ENCODE measurements at regions not wholly inside any gene's neighbourhood (a gene's known extent, or its start where the extent isn't known, plus 50 kb on each side); places are given as distances from the start of the nearest gene placed in this dataset.

DNA sequence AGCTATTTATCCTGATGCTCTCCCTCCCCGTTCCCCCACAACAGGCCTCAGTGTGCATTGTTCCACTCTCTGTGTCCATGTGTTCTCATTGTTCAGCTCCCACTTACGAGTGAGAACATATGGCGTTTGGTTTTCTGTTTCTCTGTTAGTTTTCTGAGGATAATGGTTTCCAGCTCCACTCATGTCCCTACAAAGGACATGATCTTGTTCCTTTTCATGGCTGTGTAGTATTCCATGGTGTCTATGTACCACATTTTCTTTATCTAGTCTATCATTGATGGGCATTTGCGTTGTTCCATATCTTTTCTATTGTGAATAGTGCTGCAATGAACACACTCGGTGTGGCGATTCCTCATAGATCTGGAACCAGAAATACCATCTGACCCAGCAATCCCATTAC is 225.9 kb upstream of the CDH4 start:
- no peak for TF ChIP-seq ZNF70 (CRISPR knock-in tag; IDR thresholded peaks at IDR 0.05)
- TF ChIP-seq, protein P1, sequence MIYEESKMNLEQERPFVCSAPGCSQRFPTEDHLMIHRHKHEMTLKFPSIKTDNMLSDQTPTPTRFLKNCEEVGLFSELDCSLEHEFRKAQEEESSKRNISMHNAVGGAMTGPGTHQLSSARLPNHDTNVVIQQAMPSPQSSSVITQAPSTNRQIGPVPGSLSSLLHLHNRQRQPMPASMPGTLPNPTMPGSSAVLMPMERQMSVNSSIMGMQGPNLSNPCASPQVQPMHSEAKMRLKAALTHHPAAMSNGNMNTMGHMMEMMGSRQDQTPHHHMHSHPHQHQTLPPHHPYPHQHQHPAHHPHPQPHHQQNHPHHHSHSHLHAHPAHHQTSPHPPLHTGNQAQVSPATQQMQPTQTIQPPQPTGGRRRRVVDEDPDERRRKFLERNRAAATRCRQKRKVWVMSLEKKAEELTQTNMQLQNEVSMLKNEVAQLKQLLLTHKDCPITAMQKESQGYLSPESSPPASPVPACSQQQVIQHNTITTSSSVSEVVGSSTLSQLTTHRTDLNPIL (CRISPR knock-in tag; IDR thresholded peaks at IDR 0.05; ENCODE audit: low read depth): no peak
- TF ChIP-seq ZFP3 (CRISPR knock-in tag; IDR thresholded peaks at IDR 0.05): no peak
- no peak for TF ChIP-seq OSR1 (CRISPR knock-in tag; IDR thresholded peaks at IDR 0.05)
- no peak for TF ChIP-seq ISL1 (CRISPR knock-in tag; IDR thresholded peaks at IDR 0.05)
- TF ChIP-seq TCF4 (CRISPR knock-in tag; IDR thresholded peaks at IDR 0.05; ENCODE audit: borderline replicate concordance): no peak
- no peak for TF ChIP-seq CSDC2 (CRISPR knock-in tag; IDR thresholded peaks at IDR 0.05)
- TF ChIP-seq, protein P2, sequence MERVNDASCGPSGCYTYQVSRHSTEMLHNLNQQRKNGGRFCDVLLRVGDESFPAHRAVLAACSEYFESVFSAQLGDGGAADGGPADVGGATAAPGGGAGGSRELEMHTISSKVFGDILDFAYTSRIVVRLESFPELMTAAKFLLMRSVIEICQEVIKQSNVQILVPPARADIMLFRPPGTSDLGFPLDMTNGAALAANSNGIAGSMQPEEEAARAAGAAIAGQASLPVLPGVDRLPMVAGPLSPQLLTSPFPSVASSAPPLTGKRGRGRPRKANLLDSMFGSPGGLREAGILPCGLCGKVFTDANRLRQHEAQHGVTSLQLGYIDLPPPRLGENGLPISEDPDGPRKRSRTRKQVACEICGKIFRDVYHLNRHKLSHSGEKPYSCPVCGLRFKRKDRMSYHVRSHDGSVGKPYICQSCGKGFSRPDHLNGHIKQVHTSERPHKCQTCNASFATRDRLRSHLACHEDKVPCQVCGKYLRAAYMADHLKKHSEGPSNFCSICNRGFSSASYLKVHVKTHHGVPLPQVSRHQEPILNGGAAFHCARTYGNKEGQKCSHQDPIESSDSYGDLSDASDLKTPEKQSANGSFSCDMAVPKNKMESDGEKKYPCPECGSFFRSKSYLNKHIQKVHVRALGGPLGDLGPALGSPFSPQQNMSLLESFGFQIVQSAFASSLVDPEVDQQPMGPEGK (CRISPR knock-in tag; IDR thresholded peaks at IDR 0.05; ENCODE audit: borderline replicate concordance): no peak
- no peak for TF ChIP-seq ZNF8 (CRISPR knock-in tag; IDR thresholded peaks at IDR 0.05)
- no peak for TF ChIP-seq RARB (CRISPR knock-in tag; IDR thresholded peaks at IDR 0.05)
- TF ChIP-seq ZFP30 (CRISPR knock-in tag; IDR thresholded peaks at IDR 0.05): no peak
- no peak for ATAC-seq

DNA sequence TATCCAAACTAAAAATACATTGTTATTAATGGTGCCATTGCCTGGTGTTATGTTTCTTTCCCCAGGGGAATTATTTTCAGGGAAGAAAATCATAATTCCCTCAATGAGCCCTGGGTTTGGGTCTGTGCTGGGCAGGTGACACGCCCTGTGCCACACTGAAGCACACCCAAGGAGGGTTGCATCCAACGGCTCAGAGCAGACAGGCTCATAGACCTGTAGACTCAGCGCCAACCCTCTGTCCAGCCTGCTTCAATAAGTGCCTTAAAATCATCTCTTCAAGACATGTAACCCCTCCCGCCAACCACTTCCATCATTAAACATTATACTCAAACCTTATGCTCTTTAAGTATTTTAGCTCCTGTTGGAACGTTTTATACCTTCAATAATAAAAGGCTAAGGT is 225.3 kb upstream of the CDH4 start:
- no peak for TF ChIP-seq SNAI2 (CRISPR knock-in tag; IDR thresholded peaks at IDR 0.05)
- TF ChIP-seq, protein P3, sequence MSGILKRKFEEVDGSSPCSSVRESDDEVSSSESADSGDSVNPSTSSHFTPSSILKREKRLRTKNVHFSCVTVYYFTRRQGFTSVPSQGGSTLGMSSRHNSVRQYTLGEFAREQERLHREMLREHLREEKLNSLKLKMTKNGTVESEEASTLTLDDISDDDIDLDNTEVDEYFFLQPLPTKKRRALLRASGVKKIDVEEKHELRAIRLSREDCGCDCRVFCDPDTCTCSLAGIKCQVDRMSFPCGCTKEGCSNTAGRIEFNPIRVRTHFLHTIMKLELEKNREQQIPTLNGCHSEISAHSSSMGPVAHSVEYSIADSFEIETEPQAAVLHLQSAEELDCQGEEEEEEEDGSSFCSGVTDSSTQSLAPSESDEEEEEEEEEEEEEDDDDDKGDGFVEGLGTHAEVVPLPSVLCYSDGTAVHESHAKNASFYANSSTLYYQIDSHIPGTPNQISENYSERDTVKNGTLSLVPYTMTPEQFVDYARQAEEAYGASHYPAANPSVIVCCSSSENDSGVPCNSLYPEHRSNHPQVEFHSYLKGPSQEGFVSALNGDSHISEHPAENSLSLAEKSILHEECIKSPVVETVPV (CRISPR knock-in tag; IDR thresholded peaks at IDR 0.05): no peak
- no peak for TF ChIP-seq TCF4 (CRISPR knock-in tag; IDR thresholded peaks at IDR 0.05; ENCODE audit: borderline replicate concordance)
- no peak for TF ChIP-seq GLIS3 (CRISPR knock-in tag; IDR thresholded peaks at IDR 0.05)
- TF ChIP-seq ZNF70 (CRISPR knock-in tag; IDR thresholded peaks at IDR 0.05): no peak
- TF ChIP-seq, protein P4, sequence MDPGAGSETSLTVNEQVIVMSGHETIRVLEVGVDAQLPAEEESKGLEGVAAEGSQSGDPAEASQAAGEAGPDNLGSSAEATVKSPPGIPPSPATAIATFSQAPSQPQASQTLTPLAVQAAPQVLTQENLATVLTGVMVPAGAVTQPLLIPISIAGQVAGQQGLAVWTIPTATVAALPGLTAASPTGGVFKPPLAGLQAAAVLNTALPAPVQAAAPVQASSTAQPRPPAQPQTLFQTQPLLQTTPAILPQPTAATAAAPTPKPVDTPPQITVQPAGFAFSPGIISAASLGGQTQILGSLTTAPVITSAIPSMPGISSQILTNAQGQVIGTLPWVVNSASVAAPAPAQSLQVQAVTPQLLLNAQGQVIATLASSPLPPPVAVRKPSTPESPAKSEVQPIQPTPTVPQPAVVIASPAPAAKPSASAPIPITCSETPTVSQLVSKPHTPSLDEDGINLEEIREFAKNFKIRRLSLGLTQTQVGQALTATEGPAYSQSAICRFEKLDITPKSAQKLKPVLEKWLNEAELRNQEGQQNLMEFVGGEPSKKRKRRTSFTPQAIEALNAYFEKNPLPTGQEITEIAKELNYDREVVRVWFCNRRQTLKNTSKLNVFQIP (CRISPR knock-in tag; IDR thresholded peaks at IDR 0.05; ENCODE audit: borderline replicate concordance, low read depth): no peak
- TF ChIP-seq PPARA (CRISPR knock-in tag; IDR thresholded peaks at IDR 0.05; ENCODE audit: borderline replicate concordance): no peak
- no peak for ATAC-seq

DNA sequence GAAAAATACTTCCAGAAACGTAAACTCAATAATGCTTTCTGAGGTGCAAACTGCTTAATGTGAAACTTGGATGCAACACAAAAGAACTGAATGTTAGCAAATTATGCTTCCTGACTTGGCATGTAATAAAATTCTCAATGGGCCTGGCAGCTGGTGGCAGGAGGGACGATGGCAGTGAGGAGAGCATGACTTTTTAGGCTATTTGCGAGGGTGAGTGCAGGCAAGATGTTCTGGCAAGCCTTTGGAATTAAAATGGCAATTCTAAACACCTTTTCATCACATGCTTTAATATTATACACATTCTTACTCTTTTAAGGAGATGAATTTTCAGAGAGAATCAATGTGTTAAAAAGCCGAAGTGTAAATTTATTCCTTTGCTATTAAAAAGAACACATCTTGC is 224.8 kb upstream of the CDH4 start:
- no peak for ATAC-seq
- TF ChIP-seq ZFP30 (CRISPR knock-in tag; IDR thresholded peaks at IDR 0.05) (no peak), ZC3H10 (CRISPR knock-in tag; IDR thresholded peaks at IDR 0.05) (no peak), ESRRG (CRISPR knock-in tag; IDR thresholded peaks at IDR 0.05) (no peak), RARB (CRISPR knock-in tag; IDR thresholded peaks at IDR 0.05) (no peak), OSR1 (CRISPR knock-in tag; IDR thresholded peaks at IDR 0.05) (no peak), PPARA (CRISPR knock-in tag; IDR thresholded peaks at IDR 0.05; ENCODE audit: borderline replicate concordance) (no peak), ZNF8 (CRISPR knock-in tag; IDR thresholded peaks at IDR 0.05) (no peak), ZNF70 (CRISPR knock-in tag; IDR thresholded peaks at IDR 0.05) (no peak), SNAI2 (CRISPR knock-in tag; IDR thresholded peaks at IDR 0.05) (no peak), GLIS3 (CRISPR knock-in tag; IDR thresholded peaks at IDR 0.05) (no peak), ZNF565 (CRISPR knock-in tag; conservative IDR thresholded peaks at IDR 0.05; ENCODE audit: low read depth) (no peak), BACH2 (CRISPR knock-in tag; IDR thresholded peaks at IDR 0.05; ENCODE audit: borderline replicate concordance) (no peak), CSDC2 (CRISPR knock-in tag; IDR thresholded peaks at IDR 0.05) (no peak), ARNTL (CRISPR knock-in tag; IDR thresholded peaks at IDR 0.05; ENCODE audit: borderline replicate concordance, low read depth) (no peak)
- TF ChIP-seq, protein P3 (CRISPR knock-in tag; IDR thresholded peaks at IDR 0.05): no peak
- TF ChIP-seq, protein P2 (CRISPR knock-in tag; IDR thresholded peaks at IDR 0.05; ENCODE audit: borderline replicate concordance): no peak
- TF ChIP-seq, protein P1 (CRISPR knock-in tag; IDR thresholded peaks at IDR 0.05; ENCODE audit: low read depth): no peak
- TF ChIP-seq, protein P5, sequence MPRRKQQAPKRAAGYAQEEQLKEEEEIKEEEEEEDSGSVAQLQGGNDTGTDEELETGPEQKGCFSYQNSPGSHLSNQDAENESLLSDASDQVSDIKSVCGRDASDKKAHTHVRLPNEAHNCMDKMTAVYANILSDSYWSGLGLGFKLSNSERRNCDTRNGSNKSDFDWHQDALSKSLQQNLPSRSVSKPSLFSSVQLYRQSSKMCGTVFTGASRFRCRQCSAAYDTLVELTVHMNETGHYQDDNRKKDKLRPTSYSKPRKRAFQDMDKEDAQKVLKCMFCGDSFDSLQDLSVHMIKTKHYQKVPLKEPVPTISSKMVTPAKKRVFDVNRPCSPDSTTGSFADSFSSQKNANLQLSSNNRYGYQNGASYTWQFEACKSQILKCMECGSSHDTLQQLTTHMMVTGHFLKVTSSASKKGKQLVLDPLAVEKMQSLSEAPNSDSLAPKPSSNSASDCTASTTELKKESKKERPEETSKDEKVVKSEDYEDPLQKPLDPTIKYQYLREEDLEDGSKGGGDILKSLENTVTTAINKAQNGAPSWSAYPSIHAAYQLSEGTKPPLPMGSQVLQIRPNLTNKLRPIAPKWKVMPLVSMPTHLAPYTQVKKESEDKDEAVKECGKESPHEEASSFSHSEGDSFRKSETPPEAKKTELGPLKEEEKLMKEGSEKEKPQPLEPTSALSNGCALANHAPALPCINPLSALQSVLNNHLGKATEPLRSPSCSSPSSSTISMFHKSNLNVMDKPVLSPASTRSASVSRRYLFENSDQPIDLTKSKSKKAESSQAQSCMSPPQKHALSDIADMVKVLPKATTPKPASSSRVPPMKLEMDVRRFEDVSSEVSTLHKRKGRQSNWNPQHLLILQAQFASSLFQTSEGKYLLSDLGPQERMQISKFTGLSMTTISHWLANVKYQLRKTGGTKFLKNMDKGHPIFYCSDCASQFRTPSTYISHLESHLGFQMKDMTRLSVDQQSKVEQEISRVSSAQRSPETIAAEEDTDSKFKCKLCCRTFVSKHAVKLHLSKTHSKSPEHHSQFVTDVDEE (CRISPR knock-in tag; IDR thresholded peaks at IDR 0.05): no peak
